GM19372 (cell line): ENCODE measurements at regions not wholly inside any gene's neighbourhood (a gene's known extent, or its start where the extent isn't known, plus 50 kb on each side); places are given as distances from the start of the nearest gene placed in this dataset.
"Not testable (repeated sequence)": the region's sequence is repeated elsewhere in the genome, so short reads cannot be mapped to it uniquely, and the experiment has no call there.

Source experiments
- ATAC-seq: cut with Tn5 transposase; IDR thresholded peaks from one replicate; pipeline ENCODE4 v1.9.1; 2021; ENCODE audit warnings: mild to moderate bottlenecking, low read depth, moderate library complexity; ENCODE audit not compliant: unreplicated experiment

- ATAC-seq, result no peak
Measured at GRCh38 chr1:5141750-5142149, 487.3 kb downstream of the AJAP1 start.

GRCh38 chr1:5140962-5141361, 486.6 kb downstream of the AJAP1 start:
- no peak for ATAC-seq

- ATAC-seq, result no peak
Measured at GRCh38 chr1:5140136-5140535, 485.7 kb downstream of the AJAP1 start.

- ATAC-seq, result no peak
Measured at GRCh38 chr1:5129746-5130355, 475.4 kb downstream of the AJAP1 start.

GRCh38 chr1:5125208-5125607, 470.8 kb downstream of the AJAP1 start:
- ATAC-seq, result no peak

- ATAC-seq, result no peak
Measured at GRCh38 chr1:5120559-5120958, 466.1 kb downstream of the AJAP1 start.

GRCh38 chr1:5119366-5120234, 465.2 kb downstream of the AJAP1 start:
- ATAC-seq, result no peak

GRCh38 chr1:5118771-5119170, 464.4 kb downstream of the AJAP1 start:
- not testable (repeated sequence) for ATAC-seq

- not testable (repeated sequence) for ATAC-seq
Measured at GRCh38 chr1:5118292-5118691, 463.9 kb downstream of the AJAP1 start.

GRCh38 chr1:5111581-5111980, 457.2 kb downstream of the AJAP1 start:
- ATAC-seq, result no peak

GRCh38 chr1:5110508-5110907, 456.1 kb downstream of the AJAP1 start:
- ATAC-seq, result no peak

- no peak for ATAC-seq
Measured at GRCh38 chr1:5109633-5110032, 455.2 kb downstream of the AJAP1 start.

GRCh38 chr1:5108740-5109139, 454.3 kb downstream of the AJAP1 start:
- ATAC-seq, result no peak

GRCh38 chr1:5105744-5106143, 451.3 kb downstream of the AJAP1 start:
- ATAC-seq, result no peak

- no peak for ATAC-seq
Measured at GRCh38 chr1:5099558-5099957, 445.1 kb downstream of the AJAP1 start.

- ATAC-seq, result no peak
Measured at GRCh38 chr1:5098981-5099385, 444.6 kb downstream of the AJAP1 start.

- no peak for ATAC-seq
Measured at GRCh38 chr1:5093042-5093441, 438.6 kb downstream of the AJAP1 start.

GRCh38 chr1:5084676-5085075, 430.3 kb downstream of the AJAP1 start:
- no peak for ATAC-seq

- ATAC-seq, result no peak
Measured at GRCh38 chr1:5067246-5067645, 412.8 kb downstream of the AJAP1 start.

GRCh38 chr1:5053744-5054143, 399.3 kb downstream of the AJAP1 start:
- no peak for ATAC-seq

- ATAC-seq, result no peak
Measured at GRCh38 chr1:5029136-5029535, 374.7 kb downstream of the AJAP1 start.

GRCh38 chr1:5012249-5012648, 357.8 kb downstream of the AJAP1 start:
- no peak for ATAC-seq
